Heart right ventricle (tissue), 16 donors: ENCODE measurements at regions not wholly inside any gene's neighbourhood (a gene's known extent, or its start where the extent isn't known, plus 50 kb on each side); places are given as distances from the start of the nearest gene placed in this dataset.

Source experiments
- ATAC-seq, 8 donors: fragments of 200-7000 bp; cut with Tn5 transposase; one replicate each; pipeline ENCODE4 v1.9.1; 2020; ENCODE audit warnings: mild to moderate bottlenecking in 8 of 8, moderate library complexity in 8 of 8, moderate number of reproducible peaks in 1 of 8
- DNase-seq, 2 donors: peaks; one replicate each; pipeline ENCODE4 v3.0.0-alpha.2; 2020
- H3K27ac ChIP-seq, 10 donors: fragments of 200-600 bp; sonication (generic) in 2 of 10; one replicate each; pipeline versions ENCODE4 v1.5.0 to v1.8.0; 2020 to 2022; ENCODE audit warnings: mild to moderate bottlenecking in 3 of 10
- H3K27me3 ChIP-seq, 7 donors: fragments of 200-600 bp; one replicate each; pipeline ENCODE4 v1.8.0; 2021 to 2022; ENCODE audit warnings: mild to moderate bottlenecking in 2 of 7
- H3K36me3 ChIP-seq, 9 donors: fragments of 200-600 bp; sonication (generic) in 1 of 9; one replicate each; pipeline versions ENCODE4 v1.5.0 to v1.8.0; 2020 to 2022; ENCODE audit warnings: mild to moderate bottlenecking in 2 of 9
- H3K4me1 ChIP-seq, 9 donors: fragments of 200-600 bp; sonication (generic) in 1 of 9; one replicate each; pipeline versions ENCODE4 v1.5.0 to v1.8.0; 2020 to 2022; ENCODE audit warnings: mild to moderate bottlenecking in 4 of 9
- H3K4me3 ChIP-seq, 10 donors: fragments of 200-600 bp; sonication (generic) in 2 of 10; one replicate each; pipeline versions ENCODE4 v1.5.0 to v1.8.0; 2020 to 2022; ENCODE audit warnings: mild to moderate bottlenecking in 7 of 10, moderate library complexity in 2 of 10
- H3K9me3 ChIP-seq, 11 donors: fragments of 200-600 bp in 10 of 11; sonication (generic) in 2 of 11; one replicate each; pipeline versions ENCODE4 v1.5.0 to v1.8.0; 2013 to 2022; ENCODE audit warnings: mild to moderate bottlenecking in 2 of 11, control low read depth in 1 of 11, moderate library complexity in 1 of 11
- CTCF ChIP-seq, 9 donors: fragments of 200-600 bp; sonication (generic) in 2 of 9; IDR thresholded peaks; one replicate each; pipeline versions ENCODE4 v1.5.0 to v1.8.0; 2021 to 2022; ENCODE audit warnings: antibody characterized with exemption in 9 of 9, mild to moderate bottlenecking in 5 of 9, moderate library complexity in 1 of 9
- WGBS, 2 donors: extraction: QIAGEN DNeasy Blood & Tissue Kit; methylation state at CpG; one replicate each; pipeline ENCODE4 v1.1.7; 2013; ENCODE audit warnings: inconsistent platforms in 1 of 2; 5-methylcytosine and 5-hydroxymethylcytosine counted together
- intact Hi-C, 10 donors: fragments of 100-400 bp; cut with DNase I; formaldehyde crosslinking; loops; one replicate each; pipeline versions ENCODE4 v1.11.1 to v1.14.2; 2022
- donor health status: Arrhythmogenic right ventricular cardiomyopathy.
- donor health status: ischemic (EF 13 %, LVEDD 7.1; RV severe dilation, severe dysfunction).
- donor health status: healthy with polysubstance abuse.
- donor health status: DM: no; HTN: yes; CAD: no.
- donor health status: DM: no; HTN: no; CAD: no.
- donor health status: ischemic (EF 25% LVEDD 6.9; RV normal size, moderate dysfunction).
- donor health status: ischemic (EF 25% LVEDD 5.7; RV mildly dilated, moderate dysfunction).
- donor health status: healthy.
- donor health status: DM: yes; HTN: yes; CAD: no.
- donor health status: Ischemic cardiomyopathy.
- donor health status: ischemic (EF 35%, LVEDD 5.7; RV mildly dilated, moderate dysfunction).
- donor health status: nonischemic (EF 11% LVEDD 7.7; RV severe dilation, severe dysfunction).
- donor health status: DM: yes; HTN: yes; CAD: no.
- donor health status: PGD.
- donor health status: ischemic (EF 29% LVEDD 5.4; RV normal size, mild dysfunction).
- donor health status: nonischemic (EF 23%, LVEDD 6.1; RV moderate dilation, normal function).

DNA sequence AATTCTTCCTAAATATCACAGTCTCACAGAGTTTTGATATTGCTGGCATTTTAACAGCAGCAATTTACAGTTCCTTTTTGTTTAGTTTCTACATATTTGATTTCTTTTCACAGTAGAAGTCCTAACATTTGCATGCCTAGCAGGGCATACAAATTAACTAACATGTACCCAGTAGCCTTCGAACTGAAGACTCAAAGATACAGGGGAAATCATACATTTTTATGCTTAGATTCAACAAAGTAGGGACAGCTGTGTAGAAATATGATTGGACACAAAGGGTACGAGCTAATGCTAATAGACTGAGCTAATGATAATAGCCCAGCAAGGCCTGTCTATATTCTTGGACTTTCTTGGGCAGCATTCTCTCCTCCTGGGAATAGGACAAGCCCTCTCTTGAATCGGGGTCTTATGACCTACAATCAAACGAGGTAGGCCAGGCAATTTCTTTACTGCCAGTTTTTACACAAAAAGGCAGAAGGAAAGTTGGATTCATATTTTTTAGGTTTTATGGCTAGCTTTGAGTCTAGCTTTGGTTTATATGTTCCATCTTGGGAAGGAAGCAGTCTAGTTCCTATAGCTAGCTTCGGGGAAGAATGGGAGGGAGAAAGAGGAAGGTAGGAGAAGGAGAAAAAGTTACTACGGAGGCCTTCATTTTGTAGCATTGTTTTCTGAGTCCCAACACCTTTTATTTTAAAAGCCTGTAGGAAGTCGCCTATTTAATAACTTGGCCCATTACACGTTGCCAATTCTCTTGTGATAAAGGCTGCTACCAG, 115.8 kb downstream of the HFE start:
- no peak for ATAC-seq
- peaks cover 0 to 34% (median 0%) of the 10 kb centered on the region in 7 donors for H3K27me3 ChIP-seq
- H3K36me3 ChIP-seq: no peaks in the 10 kb centered on the region
- H3K9me3 ChIP-seq: no peaks in the 10 kb centered on the region
- WGBS, 2 donors: 69 to 76% methylated on average over 8 of the region's 8 CpGs
- TF ChIP-seq CTCF (IDR thresholded peaks at IDR 0.05): no peak
- H3K4me3 ChIP-seq: no peak overlapping the region
- H3K4me1 ChIP-seq: peaks cover 0 to 68% (median 18%) of the 10 kb centered on the region in 9 donors
- intact Hi-C loops: no loop called here
- DNase-seq: no peak
- H3K27ac ChIP-seq: peak overlapping the region in 1 of 10 donors; percentile 95

GRCh38 chr6:26204332-26205160, 117.3 kb downstream of the HFE start:
- DNase-seq: peak; percentile 78 to 98
- intact Hi-C loops: loop anchor here in 2 of 10 donors (2.0 to 5.0 kb wide), 2 partner anchors 82 kb away; a partner anchor contains a TSS
- Histone ChIP-seq H3K27ac (peak overlapping the region; percentile 85 to 95 (median 91)), H3K27me3 (peaks cover 0 to 22% (median 0%) of the 10 kb centered on the region in 7 donors), H3K4me1 (peaks cover 0 to 56% (median 12%) of the 10 kb centered on the region in 9 donors), H3K9me3 (no peaks in the 10 kb centered on the region), H3K36me3 (no peaks in the 10 kb centered on the region), H3K4me3 (peak overlapping the region; percentile 50 to 82 (median 68))
- ATAC-seq: peak; percentile 92 to 96 (median 94)
- 0% methylated on average over 53 of the region's 53 CpGs for WGBS, 2 donors
- peak in 7 of 9 donors; percentile 24 to 68 (median 36) for TF ChIP-seq CTCF (IDR thresholded peaks at IDR 0.05)

DNA sequence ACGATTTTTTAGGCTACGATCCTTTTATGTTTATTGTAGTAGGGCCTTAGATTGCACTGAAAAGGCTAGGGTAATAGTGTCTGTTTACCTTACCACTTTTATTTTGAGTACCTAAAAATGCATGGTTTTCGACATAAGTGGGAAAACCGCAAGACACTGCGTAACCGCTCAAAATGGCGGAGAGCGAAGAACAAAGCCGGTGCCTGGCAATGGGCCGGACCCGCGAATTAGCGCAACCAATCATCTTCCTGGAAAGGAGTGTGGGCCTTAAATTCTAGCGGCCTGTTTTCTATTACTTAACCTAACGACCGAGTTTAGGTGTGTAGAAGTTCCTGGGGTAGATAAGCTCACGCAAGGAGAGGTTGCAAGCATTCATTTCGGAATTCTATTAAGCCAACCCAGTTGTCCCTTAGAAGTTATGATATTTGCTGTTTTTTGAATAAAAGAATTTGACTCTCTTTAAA, 118.0 kb downstream of the HFE start:
- H3K4me3 ChIP-seq: peak overlapping the region; percentile 50 to 82 (median 68)
- DNase-seq (peak; percentile 77 to 90), ATAC-seq (peak; percentile 73 to 91 (median 82))
- no peak for TF ChIP-seq CTCF (IDR thresholded peaks at IDR 0.05)
- H3K9me3 ChIP-seq: no peaks in the 10 kb centered on the region
- intact Hi-C loops: loop anchor here in 2 of 10 donors (2.0 to 5.0 kb wide), 2 partner anchors 82 to 83 kb away; a partner anchor contains a TSS
- peaks cover 0 to 17% (median 0%) of the 10 kb centered on the region in 7 donors for H3K27me3 ChIP-seq
- 0 to 1% methylated on average over 18 of the region's 18 CpGs for WGBS, 2 donors
- H3K27ac ChIP-seq: peak overlapping the region; percentile 85 to 95 (median 91)
- peaks cover 0 to 50% (median 6%) of the 10 kb centered on the region in 9 donors for H3K4me1 ChIP-seq
- H3K36me3 ChIP-seq: no peaks in the 10 kb centered on the region
